ENCODE measurements at regions not wholly inside any gene's neighbourhood (a gene's known extent, or its start where the extent isn't known, plus 50 kb on each side); places are given as distances from the start of the nearest gene placed in this dataset.

DNA sequence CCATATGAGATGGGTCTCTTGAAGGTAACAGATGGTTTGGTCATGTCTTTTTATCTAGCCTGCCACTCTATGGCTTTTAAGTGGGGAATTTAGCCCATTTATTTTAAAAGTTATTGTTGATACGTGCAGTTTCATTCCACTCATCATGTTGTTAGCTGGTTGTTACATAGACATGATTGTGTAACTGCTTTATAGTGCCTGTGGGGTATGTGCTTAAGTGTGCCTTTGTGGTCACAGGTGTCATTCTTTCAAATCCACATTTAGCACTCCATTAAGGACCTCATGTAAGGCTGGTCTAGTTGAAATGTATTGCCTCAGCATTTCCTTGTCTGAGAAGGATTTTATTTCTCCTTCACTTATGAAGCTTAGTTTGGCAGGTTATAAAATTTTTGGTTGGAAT is 263.8 kb upstream of the LUZP2 start:
- TF ChIP-seq POLR2A (IDR thresholded peaks at IDR 0.05) (no peak), CTCF (IDR thresholded peaks at IDR 0.05) (no peak)
